HT1080 (cell line): ENCODE measurements at regions not wholly inside any gene's neighbourhood (a gene's known extent, or its start where the extent isn't known, plus 50 kb on each side); places are given as distances from the start of the nearest gene placed in this dataset.

Experiments used
- DNase-seq: peaks from one replicate; pipeline ENCODE4 v3.0.0-alpha.2; 2015; ENCODE audit warnings: low read depth

- no peak for DNase-seq
These were observed 138.4 kb upstream of the DSCAM start for GRCh38 chr21:40985370-40985769.

GRCh38 chr21:40990366-40990765 is 143.4 kb upstream of the DSCAM start:
- no peak for DNase-seq

- DNase-seq: no peak
These were observed 150.9 kb upstream of the DSCAM start for GRCh38 chr21:40997831-40998230.

- no peak for DNase-seq
These were observed 153.9 kb upstream of the DSCAM start for GRCh38 chr21:41000838-41001237.

- no peak for DNase-seq
These were observed 159.7 kb upstream of the DSCAM start for GRCh38 chr21:41006636-41007035.

- DNase-seq: no peak
These were observed 159.6 kb upstream of the BACE2 start for GRCh38 chr21:41008351-41008750.

GRCh38 chr21:41008974-41009373 is 159.0 kb upstream of the BACE2 start:
- no peak for DNase-seq

GRCh38 chr21:41009398-41010100 is 158.4 kb upstream of the BACE2 start:
- no peak for DNase-seq

GRCh38 chr21:41010101-41010435 is 157.9 kb upstream of the BACE2 start:
- DNase-seq: no peak

GRCh38 chr21:41011098-41011731 is 156.7 kb upstream of the BACE2 start:
- no peak for DNase-seq

GRCh38 chr21:41011951-41012366 is 156.0 kb upstream of the BACE2 start:
- DNase-seq: peak; percentile 11

- no peak for DNase-seq
These were observed 155.5 kb upstream of the BACE2 start for GRCh38 chr21:41012425-41012824.

- no peak for DNase-seq
These were observed 151.5 kb upstream of the BACE2 start for GRCh38 chr21:41016472-41016871.

GRCh38 chr21:41018431-41018830 is 149.5 kb upstream of the BACE2 start:
- no peak for DNase-seq

- DNase-seq: no peak
These were observed 144.0 kb upstream of the BACE2 start for GRCh38 chr21:41023936-41024335.

GRCh38 chr21:41024341-41024740 is 143.6 kb upstream of the BACE2 start:
- DNase-seq: no peak

- DNase-seq: no peak
These were observed 143.2 kb upstream of the BACE2 start for GRCh38 chr21:41024746-41025254.

GRCh38 chr21:41029571-41029970 is 138.4 kb upstream of the BACE2 start:
- DNase-seq: no peak

GRCh38 chr21:41031701-41032220 is 136.2 kb upstream of the BACE2 start:
- DNase-seq: no peak

- DNase-seq: peak; percentile 19
These were observed 135.4 kb upstream of the BACE2 start for GRCh38 chr21:41032541-41032940.

GRCh38 chr21:41037212-41037611 is 130.7 kb upstream of the BACE2 start:
- no peak for DNase-seq

GRCh38 chr21:41037936-41038335 is 130.0 kb upstream of the BACE2 start:
- DNase-seq: no peak

GRCh38 chr21:41043014-41043413 is 124.9 kb upstream of the BACE2 start:
- no peak for DNase-seq
